Heart left ventricle (tissue), 16 donors: ENCODE measurements at regions not wholly inside any gene's neighbourhood (a gene's known extent, or its start where the extent isn't known, plus 50 kb on each side); places are given as distances from the start of the nearest gene placed in this dataset.

ENCODE experiments used
- ATAC-seq, 4 donors: fragments of 200-7000 bp; cut with Tn5 transposase; one replicate each; pipeline ENCODE4 v1.9.1; 2020 to 2022; ENCODE audit warnings: moderate library complexity in 4 of 4, mild to moderate bottlenecking in 3 of 4, moderate number of reproducible peaks in 1 of 4
- DNase-seq, 5 donors: peaks; one replicate each; pipeline ENCODE4 v3.0.0-alpha.2; 2020
- H3K27ac ChIP-seq, 12 donors: fragments of 200-600 bp; sonication (generic) in 4 of 12; one replicate each; pipeline versions ENCODE4 v1.5.0 to v1.8.0; 2016 to 2022; ENCODE audit warnings: mild to moderate bottlenecking in 2 of 12
- H3K27me3 ChIP-seq, 9 donors: fragments of 200-600 bp; sonication (generic) in 2 of 9; one replicate each; pipeline versions ENCODE4 v1.5.1 to v1.8.0; 2016 to 2022; ENCODE audit warnings: mild to moderate bottlenecking in 3 of 9
- H3K36me3 ChIP-seq, 9 donors: fragments of 200-600 bp; sonication (generic) in 2 of 9; one replicate each; pipeline versions ENCODE4 v1.5.0 to v1.8.0; 2018 to 2022; ENCODE audit warnings: mild to moderate bottlenecking in 2 of 9
- H3K4me1 ChIP-seq, 12 donors: fragments of 200-600 bp; sonication (generic) in 4 of 12; one replicate each; pipeline versions ENCODE4 v1.5.0 to v1.8.0; 2016 to 2022; ENCODE audit warnings: mild to moderate bottlenecking in 3 of 12
- H3K4me3 ChIP-seq, 12 donors: fragments of 200-600 bp; sonication (generic) in 4 of 12; one replicate each; pipeline versions ENCODE4 v1.5.0 to v1.8.0; 2017 to 2022; ENCODE audit warnings: mild to moderate bottlenecking in 9 of 12, moderate library complexity in 4 of 12
- H3K9me3 ChIP-seq, 12 donors: fragments of 200-600 bp; sonication (generic) in 4 of 12; one replicate each; pipeline versions ENCODE4 v1.5.0 to v1.8.0; 2016 to 2022; ENCODE audit warnings: mild to moderate bottlenecking in 1 of 12
- POLR2A ChIP-seq, 2 donors: fragments of 450-650 bp; IDR thresholded peaks; one replicate each; pipeline ENCODE4 v1.6.1; 2017; ENCODE audit warnings: antibody characterized with exemption in 2 of 2, mild to moderate bottlenecking in 2 of 2, moderate library complexity in 2 of 2
- WGBS, 4 donors: extraction: QIAGEN DNeasy Blood & Tissue Kit in 2 of 4; methylation state at CpG; one replicate each; pipeline versions ENCODE4 v1.1.5 to v1.1.7; 2013 to 2018; 5-methylcytosine and 5-hydroxymethylcytosine counted together
- intact Hi-C, 10 donors: fragments of 100-400 bp; cut with DNase I; formaldehyde crosslinking; loops; one replicate each; pipeline versions ENCODE4 v1.11.1 to v1.14.2; 2022
- TF ChIP-seq, protein P1 (sequence below), 12 donors: fragments of 200-600 bp; sonication (generic) in 4 of 12; IDR thresholded peaks; one replicate each; pipeline versions ENCODE4 v1.5.0 to v1.8.0; 2018 to 2022; ENCODE audit warnings: antibody characterized with exemption in 12 of 12, mild to moderate bottlenecking in 5 of 12
- donor health status: ischemic (EF 13 %, LVEDD 7.1; RV severe dilation, severe dysfunction).
- donor health status: healthy with polysubstance abuse.
- donor health status: DM: no; HTN: yes; CAD: no.
- donor health status: DM: no; HTN: no; CAD: no.
- donor health status: ischemic (EF 25% LVEDD 6.9; RV normal size, moderate dysfunction).
- donor health status: ischemic (EF 25% LVEDD 5.7; RV mildly dilated, moderate dysfunction).
- donor health status: healthy.
- donor health status: DM: yes; HTN: yes; CAD: no.
- donor health status: ischemic (EF 35%, LVEDD 5.7; RV mildly dilated, moderate dysfunction).
- donor health status: nonischemic (EF 11% LVEDD 7.7; RV severe dilation, severe dysfunction).
- donor health status: DM: yes; HTN: yes; CAD: no.
- donor health status: PGD.
- donor health status: ischemic (EF 29% LVEDD 5.4; RV normal size, mild dysfunction).
- donor health status: nonischemic (EF 23%, LVEDD 6.1; RV moderate dilation, normal function).

DNA sequence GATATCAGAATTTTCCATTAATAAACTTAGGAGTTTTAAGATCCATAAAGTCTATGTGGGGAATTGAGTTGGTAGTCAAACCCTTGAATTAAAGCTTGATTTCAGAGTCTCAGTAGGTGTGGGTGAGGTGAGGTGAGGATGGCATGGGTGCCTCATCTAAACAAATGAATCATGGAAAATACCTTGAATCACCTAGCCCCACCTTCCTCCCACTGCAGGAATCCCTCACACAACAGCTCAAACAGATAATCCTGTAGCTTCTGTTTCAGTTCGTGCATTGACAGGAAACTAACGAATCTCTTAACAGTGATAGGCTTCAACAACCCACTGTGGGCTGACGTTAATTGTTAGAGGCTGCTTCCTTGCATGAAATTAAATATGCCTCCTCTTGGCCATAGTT is 185.0 kb downstream of the SREK1 start:
- Histone ChIP-seq H3K27ac (peak overlapping the region in 1 of 12 donors; percentile 13), H3K4me1 (peaks cover 0 to 37% (median 9%) of the 10 kb centered on the region in 12 donors), H3K9me3 (no peaks in the 10 kb centered on the region), H3K4me3 (no peak overlapping the region), H3K36me3 (no peaks in the 10 kb centered on the region), H3K27me3 (no peaks in the 10 kb centered on the region)
- intact Hi-C loops = loop anchor here in 5 of 10 donors (5.0 to 10.0 kb wide), 3 partner anchors 38 to 106 kb away; no protein-coding TSS in a partner anchor
- WGBS, 4 donors = 51 to 62% (median 58%) methylated on average over 3 of the region's 3 CpGs
- no peak for TF ChIP-seq POLR2A (IDR thresholded peaks at IDR 0.05)
- TF ChIP-seq, protein P1, sequence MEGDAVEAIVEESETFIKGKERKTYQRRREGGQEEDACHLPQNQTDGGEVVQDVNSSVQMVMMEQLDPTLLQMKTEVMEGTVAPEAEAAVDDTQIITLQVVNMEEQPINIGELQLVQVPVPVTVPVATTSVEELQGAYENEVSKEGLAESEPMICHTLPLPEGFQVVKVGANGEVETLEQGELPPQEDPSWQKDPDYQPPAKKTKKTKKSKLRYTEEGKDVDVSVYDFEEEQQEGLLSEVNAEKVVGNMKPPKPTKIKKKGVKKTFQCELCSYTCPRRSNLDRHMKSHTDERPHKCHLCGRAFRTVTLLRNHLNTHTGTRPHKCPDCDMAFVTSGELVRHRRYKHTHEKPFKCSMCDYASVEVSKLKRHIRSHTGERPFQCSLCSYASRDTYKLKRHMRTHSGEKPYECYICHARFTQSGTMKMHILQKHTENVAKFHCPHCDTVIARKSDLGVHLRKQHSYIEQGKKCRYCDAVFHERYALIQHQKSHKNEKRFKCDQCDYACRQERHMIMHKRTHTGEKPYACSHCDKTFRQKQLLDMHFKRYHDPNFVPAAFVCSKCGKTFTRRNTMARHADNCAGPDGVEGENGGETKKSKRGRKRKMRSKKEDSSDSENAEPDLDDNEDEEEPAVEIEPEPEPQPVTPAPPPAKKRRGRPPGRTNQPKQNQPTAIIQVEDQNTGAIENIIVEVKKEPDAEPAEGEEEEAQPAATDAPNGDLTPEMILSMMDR (IDR thresholded peaks at IDR 0.05) = no peak
- no peak for ATAC-seq
- no peak for DNase-seq

GRCh38 chr5:66333192-66333591 is 189.1 kb downstream of the SREK1 start:
- ATAC-seq (peak; percentile 70 to 83 (median 81)), DNase-seq (peak in 4 of 5 donors; percentile 29 to 65 (median 44))
- peaks cover 0 to 15% (median 0%) of the 10 kb centered on the region in 12 donors for H3K4me1 ChIP-seq
- H3K9me3 ChIP-seq = no peaks in the 10 kb centered on the region
- no peaks in the 10 kb centered on the region for H3K36me3 ChIP-seq
- no peak for TF ChIP-seq POLR2A (IDR thresholded peaks at IDR 0.05)
- TF ChIP-seq, protein P1 (IDR thresholded peaks at IDR 0.05) = no peak
- H3K27ac ChIP-seq = peak overlapping the region in 9 of 12 donors; percentile 7 to 71 (median 61)
- no peaks in the 10 kb centered on the region for H3K27me3 ChIP-seq
- no peak overlapping the region for H3K4me3 ChIP-seq
- intact Hi-C loops = no loop called here
- 39 to 51% (median 47%) methylated on average over 3 of the region's 3 CpGs for WGBS, 4 donors

GRCh38 chr5:66337626-66338226 is 193.6 kb downstream of the SREK1 start:
- H3K27ac ChIP-seq = peak overlapping the region in 1 of 12 donors; percentile 19
- no peak overlapping the region for H3K4me3 ChIP-seq
- intact Hi-C loops = no loop called here
- DNase-seq (no peak), ATAC-seq (peak in 1 of 4 donors; percentile 22)
- no peaks in the 10 kb centered on the region for H3K9me3 ChIP-seq
- peaks cover 0 to 13% (median 0%) of the 10 kb centered on the region in 12 donors for H3K4me1 ChIP-seq
- no peaks in the 10 kb centered on the region for H3K36me3 ChIP-seq
- TF ChIP-seq, protein P1 (IDR thresholded peaks at IDR 0.05) = no peak
- no peak for TF ChIP-seq POLR2A (IDR thresholded peaks at IDR 0.05)
- no peaks in the 10 kb centered on the region for H3K27me3 ChIP-seq
- 78 to 86% (median 80%) methylated on average over 11 of the region's 11 CpGs for WGBS, 4 donors

DNA sequence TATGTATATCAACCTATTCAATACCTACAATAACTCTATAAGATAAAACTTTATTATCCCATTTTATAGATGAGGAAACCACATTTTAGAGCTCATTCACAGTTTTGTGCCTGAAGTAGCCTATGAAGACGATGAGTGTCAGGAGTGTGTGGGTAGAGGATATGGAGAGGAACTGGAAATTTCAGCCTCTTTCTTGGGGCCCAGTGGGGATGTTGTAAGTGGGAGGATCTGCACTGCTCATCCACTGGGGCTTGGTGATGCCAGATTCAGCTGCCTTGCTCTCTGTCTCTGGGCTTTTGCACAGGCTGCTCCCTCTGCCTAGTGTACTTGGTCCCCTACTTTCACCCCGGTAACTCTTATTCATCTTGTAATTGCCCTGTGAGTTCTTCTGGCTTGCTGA is 194.7 kb downstream of the SREK1 start:
- Histone ChIP-seq H3K36me3 (no peaks in the 10 kb centered on the region), H3K9me3 (no peaks in the 10 kb centered on the region), H3K4me1 (peaks cover 0 to 15% (median 0%) of the 10 kb centered on the region in 12 donors), H3K27ac (no peak overlapping the region), H3K27me3 (no peaks in the 10 kb centered on the region), H3K4me3 (no peak overlapping the region)
- 71 to 92% (median 83%) methylated on average over 2 of the region's 2 CpGs for WGBS, 4 donors
- TF ChIP-seq, protein P1 (IDR thresholded peaks at IDR 0.05) = no peak
- TF ChIP-seq POLR2A (IDR thresholded peaks at IDR 0.05) = no peak
- no peak for DNase-seq
- ATAC-seq = no peak
- intact Hi-C loops = no loop called here
